GM19023 (cell line): ENCODE measurements at regions not wholly inside any gene's neighbourhood (a gene's known extent, or its start where the extent isn't known, plus 50 kb on each side); places are given as distances from the start of the nearest gene placed in this dataset.
"Not testable (repeated sequence)": the region's sequence is repeated elsewhere in the genome, so short reads cannot be mapped to it uniquely, and the experiment has no call there.

Source experiments
- ATAC-seq: cut with Tn5 transposase; IDR thresholded peaks from one replicate; pipeline ENCODE4 v1.9.1; 2021; ENCODE audit warnings: mild to moderate bottlenecking, moderate library complexity; ENCODE audit not compliant: unreplicated experiment

DNA sequence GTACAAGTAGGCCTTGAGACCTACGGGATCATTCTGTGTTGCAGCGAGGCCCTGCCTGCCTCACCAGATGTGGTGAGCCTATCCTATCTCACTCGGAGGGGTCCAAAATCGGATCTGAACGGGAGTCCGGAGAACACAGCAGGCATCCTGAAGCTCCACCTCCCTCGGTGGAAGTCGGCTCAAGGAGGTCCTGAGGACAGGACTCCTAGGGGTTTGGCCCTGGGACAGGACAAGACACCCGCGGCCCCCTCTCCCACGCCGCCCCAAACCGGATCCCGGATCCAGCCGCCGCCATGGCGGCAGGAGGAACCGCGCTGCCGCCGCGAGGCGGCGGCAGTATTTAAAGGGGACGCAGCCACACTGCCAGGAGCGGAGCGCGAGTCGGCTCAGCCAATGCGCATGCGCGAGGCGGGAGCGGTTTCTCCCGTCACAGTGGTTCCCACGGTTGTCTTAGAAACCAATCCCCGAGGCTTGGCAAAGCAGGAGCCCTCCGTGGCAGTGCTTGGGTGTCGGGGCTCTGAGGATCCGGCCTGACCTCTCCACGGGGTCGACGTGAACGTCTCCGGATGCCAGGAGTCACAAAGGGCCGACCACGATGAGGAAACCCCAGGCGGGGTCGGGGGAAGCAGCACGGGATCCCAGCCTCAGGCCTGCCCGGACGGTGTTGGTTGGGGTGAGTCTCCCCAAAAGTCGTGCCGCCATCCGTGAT lies 454.6 kb upstream of the ZNG1F start:
- peak; percentile 100 for ATAC-seq

DNA sequence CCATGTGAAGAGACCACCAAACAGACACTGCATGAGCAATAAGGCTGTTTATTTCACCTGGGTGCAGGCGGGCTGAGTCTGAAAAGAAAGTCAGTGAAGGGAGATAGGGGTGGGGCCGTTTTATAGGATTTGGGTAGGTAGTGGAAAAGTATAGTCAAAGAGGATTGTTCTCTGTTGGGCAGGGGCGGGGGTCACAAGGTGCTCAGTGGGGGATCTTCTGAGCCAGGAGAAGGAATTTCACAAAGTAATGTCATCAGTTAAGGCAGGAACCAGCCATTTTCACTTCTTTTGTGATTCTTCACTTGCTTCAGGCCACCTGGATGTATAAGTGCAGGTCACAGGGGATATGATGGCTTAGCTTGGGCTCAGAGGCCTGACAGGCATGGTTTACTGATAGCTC lies 444.6 kb upstream of the ZNG1F start:
- not testable (repeated sequence) for ATAC-seq

DNA sequence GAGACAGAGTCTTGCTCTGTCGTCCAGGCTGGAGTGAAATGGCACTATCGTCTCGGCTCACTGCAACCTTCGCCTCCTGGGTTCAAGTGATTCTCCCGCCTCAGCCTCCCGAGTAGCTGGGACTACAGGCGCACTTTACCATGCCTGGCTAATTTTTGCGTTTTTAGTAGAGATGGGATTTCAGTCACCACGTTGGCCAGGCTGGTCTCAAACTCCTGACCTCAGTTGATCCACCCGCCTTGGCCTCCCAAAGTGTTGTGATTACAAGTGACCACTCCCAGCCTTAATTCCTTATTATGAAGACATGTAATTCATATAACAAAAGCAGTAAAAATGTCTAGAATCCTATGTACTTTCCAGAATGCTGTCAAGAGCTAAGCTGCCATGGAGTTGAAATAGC lies 434.5 kb upstream of the ZNG1F start:
- not testable (repeated sequence) for ATAC-seq

DNA sequence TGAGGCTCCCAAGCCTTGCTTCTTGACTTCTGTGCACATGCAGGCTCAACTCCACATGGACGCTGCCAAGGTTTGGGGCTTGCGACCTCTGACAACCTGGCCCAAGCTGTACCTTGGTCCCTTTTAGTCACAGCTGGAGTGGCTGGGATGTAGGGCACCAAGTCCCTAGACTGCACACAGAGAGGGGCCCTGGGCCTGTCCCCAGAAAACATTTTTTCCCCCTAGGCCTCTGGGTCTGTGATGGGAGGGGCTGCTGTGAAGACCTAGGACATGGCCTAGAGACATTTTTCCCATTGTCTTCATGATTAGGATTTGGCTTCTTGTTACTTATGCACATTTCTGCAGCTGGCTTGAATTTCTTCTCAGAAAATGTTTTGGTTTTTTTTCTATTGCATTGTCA lies 430.1 kb upstream of the ZNG1F start:
- ATAC-seq: not testable (repeated sequence)

DNA sequence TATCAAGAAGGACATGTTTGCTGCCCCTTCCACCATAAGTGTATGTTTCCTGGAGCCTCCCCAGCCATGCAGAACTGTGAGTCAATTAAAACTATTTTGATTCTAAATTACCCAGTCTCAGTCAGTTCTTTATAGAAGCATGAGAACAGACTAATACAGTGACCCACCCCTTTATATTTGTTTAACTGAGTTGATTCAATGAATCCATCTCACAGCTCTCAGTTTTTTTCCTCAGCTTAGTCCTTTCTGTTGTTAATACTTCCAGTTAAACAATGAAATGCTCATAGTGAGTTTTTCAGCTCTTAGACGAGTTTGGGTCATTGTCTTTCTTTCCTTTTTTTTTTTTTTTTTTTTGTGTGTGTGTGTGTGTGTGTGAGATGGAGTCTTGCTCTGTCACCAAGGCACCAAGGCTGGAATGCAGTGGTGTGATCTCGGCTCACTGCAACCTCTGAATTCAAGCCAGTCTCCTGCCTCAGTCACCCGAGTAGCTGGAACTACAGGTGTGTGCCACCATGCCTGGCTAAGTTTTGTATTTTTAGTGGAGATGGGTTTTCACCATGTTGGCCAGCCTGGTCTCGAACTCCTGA lies 417.9 kb upstream of the ZNG1F start:
- ATAC-seq: not testable (repeated sequence)

DNA sequence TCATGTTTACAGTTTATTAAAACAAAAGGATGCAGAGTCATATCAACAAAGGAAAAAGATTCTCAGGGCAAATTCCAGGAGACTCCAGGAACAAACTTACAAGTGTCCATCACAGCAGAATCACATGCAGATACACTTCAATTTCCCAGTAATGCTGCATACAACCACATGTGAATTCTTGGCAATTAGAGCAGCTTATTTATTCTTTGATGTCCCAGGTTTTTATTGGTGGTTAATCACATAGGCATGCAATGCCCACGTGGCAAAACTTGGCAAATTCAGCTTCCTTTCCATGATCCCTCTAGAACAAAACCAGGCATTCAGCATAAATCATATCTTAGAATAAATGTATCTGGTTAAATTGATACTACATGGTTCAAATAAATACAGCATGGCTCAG lies 376.5 kb upstream of the ZNG1F start:
- not testable (repeated sequence) for ATAC-seq
